Renal cortical epithelial cell (primary cell): ENCODE measurements at regions not wholly inside any gene's neighbourhood (a gene's known extent, or its start where the extent isn't known, plus 50 kb on each side); places are given as distances from the start of the nearest gene placed in this dataset.

Experiments used
- DNase-seq: peaks from one replicate; pipeline ENCODE4 v3.0.0-alpha.2; 2011; ENCODE audit warnings: low read depth

DNA sequence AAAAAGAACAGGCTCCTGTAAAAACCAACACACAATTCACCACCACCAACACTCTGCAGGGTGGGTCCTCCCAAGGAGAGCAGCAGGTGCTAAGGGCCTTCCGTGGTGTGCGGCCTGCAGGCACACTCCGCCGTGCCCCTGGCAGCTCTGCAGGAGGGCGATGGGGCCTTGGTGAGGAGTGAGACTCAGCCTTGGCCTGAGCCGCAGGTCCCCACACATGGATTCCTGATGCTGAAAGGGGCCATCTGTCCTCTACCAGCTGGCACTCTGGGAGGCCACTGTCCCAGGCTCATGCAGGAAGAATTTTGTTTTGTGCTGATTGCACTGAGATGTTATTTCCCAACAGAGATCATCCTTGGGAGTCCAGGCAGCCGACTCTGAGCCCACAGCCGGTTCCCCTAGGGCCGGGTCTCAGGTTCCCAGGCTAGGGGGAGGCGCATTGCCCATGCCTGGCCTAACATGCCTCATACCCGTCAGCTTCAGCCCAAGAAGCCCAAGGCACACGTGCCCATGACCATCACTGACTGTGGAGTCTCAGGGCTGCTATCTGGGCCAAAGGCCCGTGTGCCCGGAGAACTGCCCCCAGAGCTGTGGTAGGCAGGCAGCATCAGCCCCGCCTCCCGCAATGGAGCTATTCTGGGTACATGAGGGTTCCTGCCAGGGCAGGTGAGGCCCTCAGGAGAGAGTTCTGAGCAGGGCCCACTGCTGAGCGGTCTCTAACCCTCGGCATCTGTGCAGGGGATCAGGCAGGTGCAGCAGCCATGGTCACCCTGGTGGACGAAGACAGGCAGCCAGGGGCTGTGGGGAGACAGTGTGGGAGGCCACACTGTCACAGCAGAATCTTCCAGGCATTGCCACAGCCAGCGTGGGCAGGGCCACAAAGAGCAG, 97.9 kb upstream of the ZNF469 start:
- no peak for DNase-seq

DNA sequence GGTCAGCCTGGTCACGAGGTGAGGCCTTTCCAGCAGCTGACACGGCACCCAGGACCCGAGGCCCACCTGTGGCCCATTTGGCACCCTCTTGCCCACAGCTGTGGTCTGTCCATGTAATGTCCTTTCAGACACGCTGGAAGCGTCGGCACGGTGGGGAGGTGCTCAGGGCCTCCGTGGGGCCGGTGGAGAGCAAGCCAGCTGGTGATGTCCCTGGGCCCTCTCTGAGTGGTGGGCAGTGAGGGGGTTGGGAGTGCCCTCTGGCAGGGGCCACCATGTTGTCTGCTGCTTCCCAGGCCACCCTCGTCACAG, 97.3 kb upstream of the ZNF469 start:
- no peak for DNase-seq

DNA sequence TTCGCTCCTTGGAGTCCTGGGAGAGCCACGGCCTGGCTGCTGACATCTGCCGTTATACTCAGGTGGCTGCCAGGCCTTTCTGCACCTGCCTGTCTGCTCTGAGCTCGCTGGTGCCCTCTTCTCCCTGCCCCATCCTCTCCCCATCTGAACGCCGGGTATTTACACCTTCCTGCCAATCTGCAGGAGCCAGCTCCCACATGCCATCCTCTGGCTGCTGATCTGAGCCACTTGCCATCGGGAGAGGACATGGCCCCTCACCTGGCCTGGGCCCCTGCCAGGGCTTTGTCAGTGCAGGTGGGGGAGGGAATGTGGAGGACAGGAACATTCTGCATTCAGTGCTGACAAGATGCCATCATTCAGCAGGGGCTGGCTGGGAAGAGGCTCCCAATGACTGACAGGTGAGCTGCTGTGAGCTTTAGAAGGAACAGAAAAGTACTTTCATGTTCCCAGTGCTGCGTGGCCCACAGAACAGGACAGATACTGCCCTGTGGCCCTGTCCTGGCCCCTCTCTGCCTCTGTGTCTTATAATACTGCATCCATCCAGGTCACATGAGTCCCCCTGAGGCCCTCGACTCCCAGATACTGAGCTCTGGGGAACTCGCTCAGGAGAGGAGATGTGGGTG, 96.3 kb upstream of the ZNF469 start:
- DNase-seq: no peak

DNA sequence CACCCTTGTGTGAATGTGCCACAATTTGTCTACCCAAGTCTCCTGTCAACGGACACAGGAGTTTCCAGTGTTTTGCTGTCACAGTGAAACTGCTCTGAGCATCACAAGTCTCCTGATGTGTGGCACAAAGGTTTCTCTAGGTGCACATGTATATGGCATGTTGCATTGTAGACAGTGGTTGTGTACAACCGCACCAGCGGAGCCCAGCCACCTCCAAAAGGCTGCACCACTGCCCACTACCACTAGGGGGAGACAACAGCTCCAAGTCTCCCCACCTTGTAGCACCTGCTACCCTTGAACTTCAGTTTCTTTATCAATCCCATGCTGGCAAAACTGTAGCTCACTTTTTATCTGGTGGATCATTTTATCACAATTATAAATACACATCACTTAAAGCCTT, 95.5 kb upstream of the ZNF469 start:
- no peak for DNase-seq

DNA sequence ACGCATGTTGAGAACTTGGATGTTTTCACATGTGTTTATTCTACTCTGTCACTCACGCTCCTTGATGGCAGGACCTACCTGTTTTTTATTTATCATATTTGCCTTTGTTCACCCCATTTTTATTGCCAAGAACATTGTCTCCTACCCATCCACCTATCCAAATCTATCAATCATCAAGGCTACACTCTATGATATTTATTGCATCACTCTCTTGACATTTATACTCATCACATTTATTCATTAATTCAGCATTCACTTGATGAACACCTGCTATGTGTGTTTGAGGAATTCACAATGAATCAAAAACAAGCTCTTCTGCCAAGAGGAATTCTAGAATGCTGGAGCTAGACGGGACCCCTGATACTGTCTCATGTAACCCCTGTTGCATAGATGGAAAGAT, 94.5 kb upstream of the ZNF469 start:
- no peak for DNase-seq

DNA sequence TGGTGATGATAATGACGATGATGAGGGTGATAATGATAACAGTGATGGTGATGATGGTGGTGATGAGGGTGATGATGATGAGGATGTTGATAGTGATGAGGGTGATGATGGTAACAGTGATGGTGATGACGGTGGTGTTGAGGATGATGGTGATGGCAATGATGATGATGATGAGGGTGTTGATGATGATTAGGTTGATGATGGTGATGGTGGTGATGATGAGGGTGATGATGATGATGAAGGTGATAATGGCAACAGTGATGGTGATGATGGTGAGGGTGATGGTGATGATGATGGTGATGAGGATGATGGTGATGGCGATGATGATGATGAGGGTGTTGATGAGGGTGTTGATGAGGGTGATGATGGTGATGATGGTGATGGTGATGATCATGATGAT, 93.8 kb upstream of the ZNF469 start:
- no peak for DNase-seq

DNA sequence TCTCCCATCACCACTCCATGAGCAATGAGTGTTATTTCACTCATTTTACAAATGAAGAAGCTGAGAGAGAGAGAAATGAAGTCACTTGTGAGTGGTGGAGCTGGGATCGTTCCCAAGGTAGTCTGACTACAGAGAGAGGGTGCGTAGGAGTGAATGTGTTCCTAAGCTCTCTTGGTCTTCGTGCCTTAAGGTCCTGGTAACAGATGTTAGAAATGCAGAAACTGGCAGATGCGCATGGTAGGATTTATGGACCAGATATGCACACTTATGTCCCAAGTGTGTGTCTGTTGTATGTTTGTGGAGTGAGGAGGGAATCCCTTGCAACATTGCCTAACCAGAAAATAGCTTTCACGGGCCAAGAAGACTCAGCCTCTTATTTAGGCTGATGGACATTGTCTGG, 93.2 kb upstream of the ZNF469 start:
- DNase-seq: no peak

DNA sequence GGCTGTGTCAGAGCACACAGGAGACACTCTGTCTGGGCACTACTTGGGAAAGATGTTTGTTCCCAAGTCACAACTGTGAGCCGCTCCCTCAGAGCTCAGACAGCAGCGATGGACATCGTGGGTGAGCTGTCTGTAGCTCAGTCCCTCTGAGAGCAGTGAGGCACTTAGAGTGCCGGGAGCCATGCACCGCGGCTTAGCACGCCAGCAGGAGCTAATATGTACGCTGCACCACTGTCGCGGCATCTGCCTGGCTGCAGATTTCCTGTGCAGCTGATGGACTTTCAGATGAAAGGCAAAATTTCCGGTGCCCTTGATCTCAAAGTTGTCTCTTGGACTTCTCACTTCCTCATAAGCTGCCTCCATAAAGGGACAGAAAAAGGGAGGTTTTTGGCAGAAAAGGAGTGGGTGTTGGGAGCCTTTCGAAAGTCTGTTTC, 92.8 kb upstream of the ZNF469 start:
- no peak for DNase-seq

DNA sequence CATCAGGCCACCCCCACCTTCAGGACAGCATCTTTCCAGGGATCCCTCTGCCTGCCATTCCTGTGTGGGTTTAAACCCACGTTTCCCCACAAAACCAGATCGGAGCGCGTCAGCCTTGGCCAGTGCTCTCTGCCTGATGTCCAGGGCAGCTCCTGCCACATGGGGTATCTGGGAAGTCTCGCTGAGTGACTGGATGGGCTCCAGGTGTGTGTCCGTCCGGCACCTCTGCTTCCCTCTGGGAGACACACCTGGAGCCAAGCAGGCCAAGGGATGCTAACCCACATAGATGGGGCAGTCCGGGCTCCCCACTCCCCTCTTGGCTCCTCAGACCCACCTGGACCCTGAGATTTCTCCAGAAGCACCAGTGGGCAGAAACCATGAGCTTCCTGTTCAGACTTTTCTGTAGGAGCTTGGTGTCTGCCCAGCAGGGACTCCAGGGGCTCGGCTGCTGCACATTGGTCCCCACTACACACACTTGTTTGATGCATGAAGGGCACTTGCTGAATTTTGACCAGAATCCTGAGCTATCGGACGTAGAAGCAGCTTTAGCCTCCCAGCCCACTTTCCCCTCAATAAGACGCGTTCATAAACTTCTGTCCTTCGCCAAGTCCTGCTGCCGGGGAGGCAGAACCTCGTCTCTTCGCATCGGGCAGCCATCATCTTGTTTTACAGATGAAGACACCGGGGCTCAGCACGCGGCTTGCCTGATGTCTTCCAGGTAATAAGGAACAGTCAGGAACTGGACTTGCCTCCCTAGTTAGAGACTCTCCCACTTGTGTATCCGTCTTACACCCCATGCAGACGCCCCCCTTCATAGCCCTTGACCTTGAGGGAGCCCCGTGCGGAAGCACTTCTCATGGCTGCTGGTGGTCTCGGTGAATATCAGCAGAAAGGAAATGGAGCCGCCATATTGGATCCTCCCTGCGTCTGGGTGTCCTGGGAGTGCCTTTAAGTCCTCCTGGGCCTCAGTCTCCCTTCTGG, 91.6 kb upstream of the ZNF469 start:
- no peak for DNase-seq

DNA sequence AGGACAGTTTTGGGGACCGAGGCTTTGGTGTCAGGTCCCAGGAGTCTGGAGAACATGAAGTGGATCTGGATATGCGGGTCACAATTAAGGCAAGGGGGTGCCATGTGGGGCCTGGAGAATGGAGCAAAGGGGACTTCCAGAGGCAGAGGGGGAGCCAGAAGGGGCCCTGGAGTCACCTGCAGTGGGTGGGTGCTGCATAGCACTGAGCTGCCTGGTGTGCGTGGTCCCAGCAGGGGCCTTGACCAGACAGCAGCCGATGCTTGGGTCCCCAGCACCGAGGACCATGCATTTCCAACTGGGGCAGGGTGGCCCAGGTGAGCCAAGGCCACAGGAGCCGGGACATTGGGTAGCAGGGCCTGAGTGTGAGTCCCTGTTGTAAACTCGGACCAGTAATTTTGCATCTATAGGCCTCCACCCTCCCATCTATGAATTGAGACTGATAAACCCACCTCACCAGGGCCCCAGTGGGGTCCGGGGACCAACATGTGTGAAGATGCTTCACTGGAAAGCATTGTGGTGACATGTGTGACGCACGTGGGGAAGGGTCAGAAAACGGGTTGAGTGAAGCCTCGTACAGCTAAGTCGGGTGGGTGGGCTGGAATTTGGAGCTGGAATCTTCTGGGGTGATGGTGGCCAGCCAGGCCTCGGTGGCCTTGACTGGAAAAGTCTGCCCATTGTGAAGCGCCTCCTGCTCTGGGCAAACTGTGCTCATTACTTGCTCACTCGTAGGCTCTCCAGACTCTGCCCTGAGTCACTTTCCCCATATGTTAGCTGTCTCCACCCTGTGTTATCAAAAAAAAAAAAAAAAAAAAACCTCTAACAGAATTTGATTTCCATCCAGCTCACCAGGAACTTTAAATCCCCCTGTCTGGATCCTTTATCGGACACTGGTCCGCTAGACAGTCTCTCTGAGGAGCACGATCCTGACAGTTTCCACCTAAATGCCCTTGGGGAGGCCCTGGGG, 90.5 kb upstream of the ZNF469 start:
- DNase-seq: no peak

DNA sequence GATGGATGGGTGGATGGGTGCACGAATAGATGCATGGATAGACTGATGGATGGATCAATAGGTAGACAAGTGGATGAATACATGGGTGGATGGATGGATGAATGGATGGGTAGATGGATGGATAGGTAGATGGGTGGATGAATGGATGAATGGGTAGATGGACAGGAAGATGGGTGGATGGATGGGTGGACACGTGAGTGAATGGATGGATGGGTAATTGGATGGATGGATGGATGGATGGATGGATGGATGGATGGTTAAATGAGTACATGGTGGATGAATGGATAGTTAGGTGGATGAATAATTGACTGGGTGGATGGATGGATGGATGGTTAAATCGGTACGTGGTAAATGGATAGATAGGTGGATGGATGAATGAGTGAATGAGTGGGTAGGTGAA, 89.7 kb upstream of the ZNF469 start:
- DNase-seq: no peak

DNA sequence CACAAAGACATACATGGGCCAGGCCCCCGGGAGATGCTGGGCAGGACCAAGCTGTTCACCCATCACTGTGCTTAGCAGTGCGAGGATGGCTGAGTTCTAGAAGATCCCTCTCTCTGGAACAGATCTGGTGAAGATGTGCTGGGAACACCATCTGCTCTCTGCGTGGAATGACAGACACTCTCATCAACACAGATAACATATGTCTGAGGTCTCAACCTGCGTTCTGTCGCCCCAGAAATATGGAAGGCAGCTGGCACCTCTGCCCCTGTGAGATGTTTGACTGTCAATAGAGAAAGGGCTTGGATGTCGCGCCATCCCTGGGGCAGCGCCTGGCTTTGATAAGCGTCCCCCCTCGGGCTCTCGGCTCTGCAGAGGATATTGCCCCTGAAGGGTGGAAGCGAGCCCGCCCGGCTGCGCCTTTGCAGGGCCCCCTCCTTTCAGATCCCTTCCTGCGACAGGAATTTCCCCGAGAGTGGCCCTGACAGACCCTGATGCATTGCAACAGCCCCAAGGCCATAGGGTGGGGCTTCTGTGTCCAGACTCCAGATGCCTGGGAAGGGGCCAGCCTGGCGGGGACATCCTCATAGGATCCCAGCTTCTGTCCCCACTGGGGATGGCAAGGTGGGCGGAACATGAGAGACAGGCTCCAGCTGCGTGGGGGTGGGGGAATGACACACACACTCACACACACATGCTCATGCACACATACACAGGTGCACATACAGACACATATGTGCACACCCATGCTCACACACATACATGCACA, 86.9 kb upstream of the ZNF469 start:
- no peak for DNase-seq

DNA sequence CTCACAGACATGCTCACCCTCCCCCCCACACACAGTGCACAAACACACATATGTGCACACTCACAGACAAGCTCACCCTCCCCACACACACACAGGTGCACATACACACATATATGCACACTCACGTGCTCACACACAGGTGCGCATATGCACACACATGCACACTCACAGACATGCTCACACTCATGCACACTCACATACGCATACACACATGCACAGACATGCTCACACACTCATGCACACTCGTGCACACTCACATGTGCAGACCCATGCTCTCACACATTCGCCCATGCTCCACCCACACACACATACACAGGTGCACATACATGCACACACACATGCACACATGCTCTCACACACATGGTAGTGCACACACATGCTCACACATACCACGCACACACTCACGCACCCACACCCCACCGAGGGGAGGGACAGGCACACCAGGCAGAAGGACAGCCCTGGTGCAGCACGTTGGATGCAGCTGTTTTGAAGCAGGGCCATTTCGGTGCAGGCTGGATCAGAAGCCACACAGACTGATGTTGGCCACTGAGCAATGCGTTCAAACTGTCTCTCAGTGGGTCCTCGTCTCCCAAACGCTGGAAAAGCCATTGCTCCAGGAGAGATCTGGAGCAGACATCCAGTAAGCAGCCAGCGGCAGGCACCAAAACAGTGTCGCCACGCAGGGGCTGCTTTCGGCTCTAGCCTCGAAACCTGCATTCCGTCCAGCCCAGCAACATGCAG, 86.2 kb upstream of the ZNF469 start:
- DNase-seq: no peak

DNA sequence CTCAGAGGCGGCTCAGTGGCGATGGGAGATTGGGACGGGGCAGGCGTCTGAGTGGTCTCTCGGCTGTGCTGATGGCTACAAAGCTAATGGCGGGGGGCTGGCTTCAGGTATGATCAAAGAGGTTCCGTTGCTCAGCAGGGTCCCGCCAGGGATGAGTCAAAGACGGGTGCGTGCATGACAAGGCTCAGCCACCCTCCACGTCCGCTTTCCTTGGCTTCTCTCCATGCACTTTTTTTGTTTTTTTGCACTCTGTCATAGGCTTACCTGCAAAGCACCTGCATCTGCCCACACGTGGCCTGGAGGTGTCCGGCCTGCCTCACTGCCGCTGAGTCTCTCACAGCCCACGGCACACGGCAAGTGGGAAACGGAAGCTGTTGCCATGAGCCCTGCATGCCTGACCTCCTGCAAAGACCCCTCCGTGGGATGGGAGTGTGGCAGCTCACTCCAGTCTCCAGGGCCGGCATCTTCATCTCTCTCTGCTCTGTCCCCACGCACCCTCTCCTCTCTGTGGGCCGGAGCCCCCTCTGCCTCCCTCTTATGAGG, 85.5 kb upstream of the ZNF469 start:
- DNase-seq: no peak

DNA sequence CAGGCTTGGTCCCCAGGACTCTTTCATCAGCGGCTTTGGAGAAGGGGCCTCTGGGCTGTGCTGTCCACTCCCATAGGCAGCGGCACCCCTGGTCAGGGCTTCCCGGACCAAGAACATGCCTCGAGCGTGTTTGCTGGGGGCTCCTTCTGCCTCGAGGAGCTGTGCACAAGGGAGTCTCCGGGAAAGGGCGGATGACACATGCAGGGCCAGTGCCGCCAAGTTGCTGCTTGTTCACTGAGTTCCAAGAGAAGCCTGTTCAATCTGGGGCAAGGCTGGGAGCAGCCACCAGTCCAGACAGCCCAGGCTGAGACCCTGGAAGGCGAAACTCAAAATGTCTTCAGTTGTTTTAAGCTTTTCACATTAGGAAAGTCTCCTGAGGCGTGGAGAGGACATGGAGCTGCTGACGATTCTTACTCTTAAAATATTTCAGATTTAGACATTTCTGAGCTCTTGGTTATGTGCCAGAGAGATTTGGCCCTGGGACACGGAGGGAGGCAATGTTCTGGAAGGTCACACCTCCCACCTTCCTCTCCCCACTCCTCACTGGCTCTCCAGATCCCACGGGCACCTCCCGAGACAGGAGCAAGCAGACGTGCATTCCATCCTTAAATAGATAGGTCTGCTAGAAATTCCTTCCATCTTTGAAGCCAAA, 84.5 kb upstream of the ZNF469 start:
- no peak for DNase-seq

DNA sequence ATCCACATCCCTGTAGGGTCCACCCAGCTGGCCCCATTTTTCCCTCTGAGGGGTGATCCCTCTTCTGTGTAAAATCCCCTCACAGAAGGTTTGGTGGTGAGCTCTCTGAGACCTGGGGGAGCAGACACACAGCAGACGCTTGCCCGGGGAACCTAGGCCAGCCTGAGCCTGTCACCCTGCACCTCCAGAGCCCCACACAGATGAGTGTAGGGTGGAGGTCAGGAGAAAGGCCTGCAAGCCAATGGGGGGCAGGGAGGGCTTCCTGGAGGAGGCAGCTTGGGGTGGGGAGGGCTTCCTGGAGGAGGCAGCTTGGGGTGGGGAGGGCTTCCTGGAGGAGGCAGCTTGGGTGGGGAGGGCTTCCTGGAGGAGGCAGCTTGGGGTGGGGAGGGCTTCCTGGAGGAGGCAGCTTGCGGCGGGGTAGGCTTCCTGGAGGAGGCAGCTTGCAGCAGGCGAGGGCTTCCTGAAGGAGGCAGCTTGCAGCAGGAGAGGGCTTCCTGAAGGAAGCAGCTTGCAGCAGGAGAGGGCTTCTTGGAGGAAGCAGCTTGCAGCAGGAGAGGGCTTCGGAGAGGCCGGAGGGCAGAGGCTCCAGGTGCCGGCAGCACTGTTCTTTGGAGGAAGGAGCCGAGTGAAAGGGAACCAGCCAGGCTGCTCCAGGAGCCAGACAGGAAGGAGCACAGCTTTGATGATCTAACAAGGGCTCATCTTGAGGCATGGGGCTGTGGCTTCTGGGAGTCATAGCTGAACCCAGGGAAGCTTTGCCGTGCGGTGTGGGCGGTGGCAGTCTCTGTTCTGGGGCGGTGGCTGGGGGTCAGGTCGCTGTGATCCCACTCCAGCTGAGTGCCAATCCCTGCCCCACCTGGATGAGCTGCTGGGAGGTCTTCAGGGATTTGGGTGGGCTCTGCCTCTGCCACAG, 83.7 kb upstream of the ZNF469 start:
- DNase-seq: no peak

DNA sequence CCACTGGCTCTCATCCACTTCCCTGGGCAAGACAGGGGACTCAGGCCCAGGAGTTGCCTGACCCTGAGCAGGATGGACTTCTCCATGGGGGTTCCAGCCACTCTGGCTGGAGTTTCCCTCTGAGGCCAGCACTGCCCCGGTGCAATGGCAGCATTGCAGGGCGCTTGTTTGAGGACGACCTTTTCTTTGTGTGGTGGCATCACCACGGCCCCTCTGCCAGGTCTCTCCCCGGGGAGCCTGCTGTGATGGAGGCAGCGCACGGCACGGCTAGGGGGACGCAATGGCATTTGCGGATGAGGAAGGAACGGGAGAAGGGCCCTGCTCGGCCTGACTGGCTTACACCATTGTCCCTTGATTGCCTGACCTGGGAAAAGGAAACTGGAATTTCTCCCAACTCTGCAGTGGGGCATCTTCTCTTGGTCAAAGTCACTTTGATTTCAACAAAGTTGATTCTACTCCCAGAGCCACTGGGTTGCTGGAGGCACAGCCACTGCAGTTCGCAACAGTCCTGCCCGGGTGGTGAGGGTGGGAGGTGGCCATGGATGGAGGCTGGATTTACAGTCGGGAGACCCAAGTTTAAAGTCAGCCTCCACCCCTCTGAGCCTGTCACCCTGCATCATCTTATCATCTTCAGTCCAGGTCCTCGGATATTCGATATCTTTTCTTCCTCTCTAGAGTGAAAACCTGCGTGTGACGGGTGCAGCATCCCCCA, 82.9 kb upstream of the ZNF469 start:
- no peak for DNase-seq
